Activated CD4-positive, alpha-beta T cell treated with anti-CD3 and anti-CD28 coated beads for 24 hours (primary cell): ENCODE measurements at regions not wholly inside any gene's neighbourhood (a gene's known extent, or its start where the extent isn't known, plus 50 kb on each side); places are given as distances from the start of the nearest gene placed in this dataset.
"Not testable (repeated sequence)": the region's sequence is repeated elsewhere in the genome, so short reads cannot be mapped to it uniquely, and the experiment has no call there.

Experiments
- DNase-seq, 2 donors: peaks; one replicate each; pipeline ENCODE4 v3.0.0-alpha.2; 2020; ENCODE audit warnings: low read depth in 2 of 2

DNA sequence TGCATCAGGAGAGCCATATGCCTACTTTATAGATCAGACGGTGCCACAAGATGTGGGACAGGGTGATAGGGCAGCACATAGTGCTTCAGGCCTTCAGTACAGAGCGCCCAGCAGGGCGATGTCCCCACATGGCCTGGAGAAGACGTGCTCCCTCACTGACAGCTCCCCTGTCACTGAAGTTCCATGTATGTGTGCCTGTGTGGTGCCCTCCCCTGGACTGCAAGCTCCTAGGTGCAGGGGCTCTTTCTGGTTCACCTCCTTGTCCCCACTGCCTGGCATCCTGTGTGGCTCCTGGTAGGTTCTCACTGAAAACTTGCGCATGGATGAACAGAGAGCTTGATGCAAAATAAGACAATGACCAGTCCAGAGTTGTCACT, 233.1 kb downstream of the GADD45G start:
- no peak for DNase-seq

DNA sequence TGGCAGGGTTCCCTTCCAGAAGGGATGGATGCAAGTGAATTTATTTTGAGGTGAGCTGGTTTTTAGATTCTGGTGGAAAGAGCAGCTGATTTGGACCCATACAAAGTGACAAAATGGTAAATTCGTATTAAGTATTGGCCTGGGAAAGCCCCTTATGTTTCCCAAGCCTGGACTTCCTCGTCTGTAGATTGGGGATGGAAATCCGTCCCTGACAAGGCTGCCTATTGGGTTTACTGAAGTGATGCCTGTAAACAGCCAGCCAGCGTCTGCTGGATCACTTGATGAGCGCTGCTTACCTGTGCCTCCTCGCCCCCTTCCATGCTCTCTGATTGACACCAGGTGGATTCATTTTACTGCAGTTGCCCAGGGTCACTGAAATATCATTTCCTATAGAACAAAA, 233.8 kb downstream of the GADD45G start:
- DNase-seq: no peak

DNA sequence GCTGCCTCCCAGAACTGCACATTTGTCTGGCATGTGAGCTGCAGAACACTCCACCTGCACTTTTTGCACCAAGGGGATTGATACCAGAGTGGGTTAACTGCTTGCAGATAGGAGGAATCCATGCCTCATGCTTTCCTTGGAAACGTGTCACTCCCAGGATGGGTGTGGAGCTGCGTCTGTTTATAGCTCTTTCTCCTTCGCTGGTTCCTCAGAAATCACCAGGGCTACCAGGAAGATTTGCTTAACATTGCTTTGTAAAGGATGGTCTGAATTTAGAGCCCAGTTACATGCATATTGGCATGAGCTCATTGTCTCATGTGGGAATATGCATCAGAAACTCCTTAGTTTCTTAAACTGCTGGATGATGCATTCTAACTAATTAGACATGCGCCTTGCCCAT, 234.6 kb downstream of the GADD45G start:
- DNase-seq: no peak

DNA sequence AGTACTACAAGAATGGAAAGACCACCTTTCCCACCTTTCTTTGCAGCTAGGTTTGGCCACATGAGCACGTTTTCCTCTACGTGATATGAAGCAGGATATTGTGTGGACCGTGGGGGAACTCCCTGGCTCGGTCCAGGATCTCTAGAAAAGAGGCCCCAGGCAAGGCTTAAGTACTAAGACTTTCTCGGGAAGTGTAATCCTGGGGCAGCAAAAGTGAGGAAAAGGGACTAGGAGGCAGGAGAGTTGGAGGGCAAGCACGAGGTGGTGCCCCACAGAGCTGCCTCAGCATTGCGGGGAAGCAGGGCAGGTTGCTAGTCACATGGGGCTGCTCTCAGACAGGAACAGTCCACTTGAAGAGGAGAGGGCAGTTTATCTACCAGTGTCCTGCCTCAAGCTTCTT, 235.1 kb downstream of the GADD45G start:
- DNase-seq: no peak

DNA sequence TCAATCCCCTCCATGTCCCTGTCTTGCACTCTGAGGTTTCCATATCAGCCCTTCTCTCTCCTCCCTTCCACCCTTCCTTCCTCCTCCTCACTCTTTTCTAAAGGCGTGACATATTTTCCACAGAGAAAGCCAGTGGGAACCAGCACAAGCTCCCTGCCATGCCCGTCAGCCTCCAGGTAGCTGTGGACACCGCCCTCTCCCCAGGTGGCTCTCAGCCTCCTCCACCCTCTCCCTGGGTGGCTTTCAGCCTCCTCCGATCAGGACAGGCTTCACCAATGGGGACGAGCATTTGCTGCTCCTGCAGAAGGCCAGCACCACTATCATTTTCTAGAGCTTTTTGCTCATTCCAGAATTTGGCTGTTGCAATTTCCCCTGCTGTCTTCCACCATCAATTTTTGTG, 236.6 kb downstream of the GADD45G start:
- no peak for DNase-seq

DNA sequence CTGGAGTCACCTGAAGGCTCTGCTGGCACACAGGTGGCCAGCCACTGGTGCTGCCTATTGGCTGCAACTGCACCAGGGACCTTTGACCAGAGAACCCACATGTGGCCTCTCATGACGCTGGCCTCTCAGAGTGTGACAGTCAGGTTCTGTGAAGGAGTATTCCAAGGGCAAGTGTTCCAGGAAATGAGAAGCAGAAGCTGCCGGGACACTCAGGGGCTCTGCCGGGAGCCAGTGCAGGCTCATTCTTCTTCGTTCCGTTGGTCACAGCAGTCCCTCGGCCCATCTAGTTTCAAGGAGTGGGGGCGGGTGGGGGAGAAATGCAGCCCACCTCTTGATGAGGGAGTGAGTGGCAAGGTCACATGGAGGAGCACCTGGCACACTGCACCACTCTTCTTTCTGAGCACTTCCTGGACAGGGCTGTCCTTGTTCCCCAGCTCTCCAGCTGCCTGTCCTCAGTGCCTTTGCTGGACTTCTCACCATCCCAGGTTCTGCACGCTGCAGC, 237.5 kb downstream of the GADD45G start:
- DNase-seq: no peak

DNA sequence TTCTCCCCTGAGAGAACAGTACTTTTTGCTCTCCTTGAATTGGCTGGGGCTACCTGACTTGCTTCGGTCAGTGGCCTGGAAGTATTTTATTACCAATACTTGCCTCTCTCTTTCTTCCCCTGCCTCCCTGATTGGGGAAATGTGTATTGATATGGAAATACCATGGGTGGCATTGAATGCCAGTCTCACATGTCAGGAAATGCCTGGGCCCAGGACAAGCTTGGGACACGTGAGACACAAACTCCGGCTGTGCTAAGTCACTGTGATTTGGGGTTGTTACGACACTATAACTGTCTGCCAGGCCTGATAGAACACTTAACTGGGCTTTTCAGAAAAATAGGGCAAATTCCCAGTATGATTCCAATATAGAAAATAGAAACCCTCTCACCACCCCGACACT, 238.3 kb downstream of the GADD45G start:
- no peak for DNase-seq

DNA sequence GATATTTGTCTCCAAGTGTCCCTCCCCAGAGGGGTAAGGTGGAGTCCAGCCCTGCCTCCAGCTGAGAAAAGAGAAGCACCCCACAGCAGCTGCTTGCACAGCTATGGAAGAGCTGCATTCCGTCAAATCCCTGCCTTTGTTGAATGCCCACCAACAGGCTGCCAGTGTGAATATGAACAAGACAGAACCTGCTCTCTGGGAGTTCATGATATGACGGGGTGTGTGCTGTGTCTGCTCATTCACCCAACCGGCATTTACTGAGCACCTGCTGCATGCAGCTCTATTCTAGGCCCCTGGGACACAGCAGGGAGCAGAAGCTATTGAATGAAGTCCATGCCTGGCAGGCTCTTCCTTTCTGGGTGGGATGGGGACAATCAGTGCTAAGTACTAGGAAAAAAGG, 238.8 kb downstream of the GADD45G start:
- DNase-seq: no peak

DNA sequence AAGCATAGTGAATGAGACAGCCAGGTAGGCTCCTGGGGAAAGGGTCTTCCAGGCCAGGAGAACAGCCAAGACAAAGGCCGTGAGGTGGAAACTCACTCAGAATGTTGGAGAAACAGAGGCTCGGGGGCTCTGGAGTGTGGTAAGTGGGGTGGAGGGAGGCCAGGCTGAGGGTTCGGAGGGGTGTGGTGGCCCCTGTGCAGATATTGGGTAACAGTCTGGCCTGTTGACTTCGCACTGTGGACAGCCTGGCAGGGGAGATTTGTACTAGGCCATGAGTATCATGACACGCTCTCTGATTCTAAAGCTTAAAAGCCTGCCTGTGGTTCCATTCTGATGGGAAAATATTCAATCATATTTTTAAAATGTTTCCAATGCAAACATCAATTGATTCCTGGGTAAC, 239.3 kb downstream of the GADD45G start:
- no peak for DNase-seq

DNA sequence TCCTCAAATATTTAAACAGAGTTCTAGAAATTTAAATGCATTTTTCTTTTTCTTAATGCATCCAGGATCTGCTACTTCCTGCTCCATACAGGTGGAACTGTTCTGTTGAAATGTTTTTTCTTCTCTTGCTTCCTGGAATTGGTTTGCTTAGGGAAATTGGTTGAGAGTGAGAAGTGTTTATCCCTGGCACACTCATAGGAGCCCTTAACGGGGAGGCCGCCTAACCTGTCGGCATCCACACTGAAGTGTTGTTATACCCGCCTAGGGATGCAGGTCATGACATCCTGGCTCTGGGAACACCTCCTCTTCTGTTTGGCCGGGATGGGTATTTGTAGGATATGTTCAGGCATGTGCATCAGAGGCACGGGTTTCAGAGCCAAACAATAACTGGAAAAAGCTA, 239.7 kb downstream of the GADD45G start:
- no peak for DNase-seq

DNA sequence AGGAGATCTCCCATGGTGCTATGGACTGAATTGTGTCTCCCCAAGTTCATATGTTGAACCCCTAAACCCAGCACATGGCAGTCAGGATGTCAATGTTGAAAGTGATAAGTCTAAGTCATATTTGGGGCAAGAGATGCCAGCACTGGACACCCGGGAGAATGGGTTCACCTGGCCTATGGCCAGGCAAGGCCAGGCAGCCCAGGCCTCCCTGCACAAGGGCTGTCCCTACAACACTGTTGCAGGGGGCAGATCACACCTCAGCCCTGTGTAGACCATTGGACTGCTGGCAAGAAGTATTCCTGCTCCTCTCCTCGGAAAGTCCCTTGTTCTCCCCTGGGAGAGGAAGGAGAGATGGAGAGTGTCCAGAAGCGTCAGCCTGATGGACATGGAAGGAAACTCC, 240.5 kb downstream of the GADD45G start:
- no peak for DNase-seq

DNA sequence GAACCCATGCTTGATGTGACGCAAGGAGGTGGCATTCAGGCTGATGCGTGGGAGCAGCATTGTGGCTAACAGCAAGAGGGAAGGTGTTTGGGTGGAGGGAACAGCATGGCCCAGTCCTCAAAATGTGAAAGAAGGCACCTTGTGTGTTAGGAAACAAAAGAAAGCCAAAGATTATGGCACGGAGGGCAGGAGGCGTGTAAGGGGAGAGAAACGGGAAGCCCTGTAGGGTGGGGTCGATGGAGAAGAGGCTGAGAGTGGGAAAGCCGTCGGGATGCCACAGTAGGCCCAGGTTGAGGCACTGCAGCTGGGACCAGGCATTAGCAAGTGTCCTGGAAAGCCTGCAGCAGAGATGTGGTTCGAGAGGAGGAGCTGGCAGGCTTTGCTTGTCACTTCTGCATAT, 241.1 kb downstream of the GADD45G start:
- no peak for DNase-seq

DNA sequence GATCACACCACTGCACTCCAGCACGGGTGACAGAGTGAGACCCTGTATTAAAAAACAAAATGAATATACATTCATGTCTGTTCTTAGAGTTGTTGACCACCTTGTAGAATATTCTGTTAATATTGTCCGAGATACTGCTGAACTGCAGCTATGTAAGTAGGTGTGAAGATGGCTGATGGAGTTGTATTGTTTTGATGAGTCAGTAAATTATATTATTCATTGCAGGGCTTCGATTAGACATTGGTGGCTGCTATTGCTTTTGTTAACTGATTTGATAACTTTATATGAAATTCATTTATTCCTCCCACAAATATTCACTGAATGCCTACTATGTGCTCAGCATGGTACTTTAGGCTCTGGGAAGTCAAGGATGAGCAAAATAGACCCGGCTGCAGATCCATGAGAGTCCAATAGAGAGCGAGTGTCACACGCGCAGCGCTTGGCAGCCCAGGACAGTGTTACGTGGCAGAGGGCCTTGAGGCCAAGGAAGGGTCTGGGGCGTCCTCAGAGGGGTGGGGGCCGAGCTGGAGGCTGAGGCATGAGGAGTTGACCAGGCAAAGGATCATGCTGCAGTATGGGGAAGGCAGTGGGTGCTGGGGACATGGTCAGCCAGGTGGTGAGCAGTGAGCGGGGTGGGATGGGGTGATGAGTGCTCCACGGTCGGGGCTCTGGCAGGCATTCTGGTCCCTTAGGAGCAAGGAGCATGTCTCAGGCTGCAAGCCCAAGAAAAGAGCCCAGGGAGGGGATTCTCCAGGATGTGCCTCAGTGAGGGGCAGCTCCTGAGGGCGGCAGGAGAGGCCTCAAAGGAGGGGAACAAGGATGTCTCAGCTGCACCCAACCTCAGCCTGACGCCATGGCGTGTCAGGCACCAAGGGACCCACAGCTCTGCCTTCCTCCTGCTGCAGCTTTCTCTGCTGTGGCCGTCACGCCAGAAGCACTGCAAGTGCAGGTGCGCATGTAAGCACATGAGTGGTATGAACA, 243.5 kb downstream of the GADD45G start:
- no peak for DNase-seq

DNA sequence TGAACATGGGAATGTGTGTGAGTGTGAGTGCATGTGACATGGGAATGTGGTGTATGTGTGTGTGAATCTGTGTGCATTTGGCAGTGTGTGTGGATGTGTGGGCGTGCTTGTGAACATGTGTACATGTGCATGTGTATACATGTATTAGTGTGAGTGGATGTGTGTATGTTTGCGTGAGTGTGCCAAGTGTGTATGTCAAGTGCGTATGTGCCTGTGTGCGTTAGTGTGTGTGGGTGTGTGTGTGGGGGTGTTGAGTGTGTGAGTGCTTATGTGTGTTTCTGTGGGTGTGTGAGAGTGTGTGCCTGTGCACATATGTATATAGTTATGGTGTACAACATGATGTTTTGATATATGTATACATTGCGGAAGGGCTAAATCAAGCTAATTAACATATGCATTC, 244.3 kb downstream of the GADD45G start:
- no peak for DNase-seq

DNA sequence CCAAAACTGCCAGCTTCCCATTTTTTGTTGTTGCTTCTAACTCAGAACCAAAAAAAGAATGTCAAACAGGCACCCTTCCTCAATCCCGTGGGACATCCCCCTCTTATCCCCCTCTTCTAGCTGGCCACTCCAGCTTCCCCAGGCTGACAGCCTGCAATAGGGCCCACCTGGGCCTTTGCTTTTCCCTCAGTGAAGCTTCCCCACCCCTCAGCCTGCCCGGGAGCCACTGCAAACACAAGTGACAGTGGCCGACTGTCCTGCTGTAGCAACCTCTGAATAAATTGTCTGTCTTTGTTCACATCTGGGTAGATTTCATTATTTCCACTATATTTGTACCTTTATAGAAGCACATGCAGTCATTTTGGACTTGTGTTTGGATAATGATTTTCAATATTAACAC, 245.3 kb downstream of the GADD45G start:
- no peak for DNase-seq

DNA sequence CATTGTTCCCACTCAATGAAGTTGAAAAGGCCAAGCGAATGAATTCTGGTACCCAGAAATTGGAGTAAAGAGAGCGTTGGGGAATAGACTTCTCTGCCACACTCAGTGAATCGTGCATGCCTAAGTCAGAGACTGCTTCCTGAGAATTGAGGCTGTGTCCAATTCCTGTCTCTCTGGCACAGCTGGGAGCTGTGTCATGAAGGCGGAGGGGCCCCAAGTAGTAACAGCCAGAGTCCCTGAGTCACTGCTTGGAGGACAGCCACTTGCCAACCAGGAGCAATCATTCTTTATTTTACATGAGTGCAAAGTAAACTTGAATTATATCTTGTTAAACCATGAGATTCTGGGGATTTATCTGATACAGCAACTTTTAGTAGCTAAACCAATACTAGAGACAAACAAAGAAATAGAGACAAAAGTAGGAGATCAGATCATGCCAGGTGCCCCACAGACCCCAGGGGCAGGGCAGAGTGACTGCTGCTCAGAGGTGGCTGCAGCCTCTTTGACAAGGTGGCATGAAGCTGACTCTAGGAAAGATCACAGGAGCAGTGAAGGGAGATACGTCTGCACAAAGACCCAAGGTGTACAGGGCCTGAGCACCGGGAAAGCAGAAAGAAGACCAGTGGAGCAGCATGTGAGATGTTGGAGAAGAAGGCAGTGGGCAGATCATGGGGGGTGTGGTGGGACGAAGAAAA, 246.0 kb downstream of the GADD45G start:
- DNase-seq: no peak

DNA sequence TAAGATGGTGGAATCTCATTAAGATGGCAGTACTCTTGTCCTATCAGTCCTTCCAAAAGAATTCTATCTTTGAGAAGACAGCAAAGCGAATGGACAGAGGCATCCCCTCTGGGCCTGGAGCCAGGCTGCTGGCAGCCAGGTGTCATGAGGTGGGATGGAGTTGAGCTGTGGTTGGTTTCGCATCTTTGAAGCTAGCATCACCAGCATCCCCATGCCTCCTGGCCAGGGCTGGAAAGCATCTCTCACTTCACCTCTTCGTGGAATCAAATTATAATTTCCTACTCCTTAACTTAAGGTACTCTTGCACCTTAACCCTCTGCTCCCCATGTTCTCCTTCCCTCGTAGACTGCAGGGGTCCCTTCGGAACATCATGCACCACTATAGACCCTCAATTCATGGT, 248.3 kb downstream of the GADD45G start:
- DNase-seq: no peak

DNA sequence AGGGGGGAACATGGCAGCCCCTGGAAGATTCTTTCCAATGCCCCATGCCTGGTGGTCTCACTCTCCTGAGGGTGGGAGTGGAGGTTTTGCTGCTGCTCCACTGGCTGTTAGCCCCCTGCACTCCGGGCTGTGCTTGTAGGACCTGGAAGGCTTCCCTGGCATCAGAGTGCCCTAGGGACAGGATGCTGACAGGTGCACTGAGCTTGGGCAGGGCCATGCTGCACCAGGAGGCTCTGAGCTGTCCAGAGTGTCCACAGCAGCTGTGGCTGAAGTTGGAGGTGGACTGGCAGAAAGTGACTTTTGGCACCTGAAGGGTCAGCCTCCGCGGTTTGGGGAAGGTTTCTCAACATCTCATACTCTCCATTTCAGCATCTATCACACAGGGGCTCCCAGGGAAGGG, 249.1 kb downstream of the GADD45G start:
- no peak for DNase-seq

DNA sequence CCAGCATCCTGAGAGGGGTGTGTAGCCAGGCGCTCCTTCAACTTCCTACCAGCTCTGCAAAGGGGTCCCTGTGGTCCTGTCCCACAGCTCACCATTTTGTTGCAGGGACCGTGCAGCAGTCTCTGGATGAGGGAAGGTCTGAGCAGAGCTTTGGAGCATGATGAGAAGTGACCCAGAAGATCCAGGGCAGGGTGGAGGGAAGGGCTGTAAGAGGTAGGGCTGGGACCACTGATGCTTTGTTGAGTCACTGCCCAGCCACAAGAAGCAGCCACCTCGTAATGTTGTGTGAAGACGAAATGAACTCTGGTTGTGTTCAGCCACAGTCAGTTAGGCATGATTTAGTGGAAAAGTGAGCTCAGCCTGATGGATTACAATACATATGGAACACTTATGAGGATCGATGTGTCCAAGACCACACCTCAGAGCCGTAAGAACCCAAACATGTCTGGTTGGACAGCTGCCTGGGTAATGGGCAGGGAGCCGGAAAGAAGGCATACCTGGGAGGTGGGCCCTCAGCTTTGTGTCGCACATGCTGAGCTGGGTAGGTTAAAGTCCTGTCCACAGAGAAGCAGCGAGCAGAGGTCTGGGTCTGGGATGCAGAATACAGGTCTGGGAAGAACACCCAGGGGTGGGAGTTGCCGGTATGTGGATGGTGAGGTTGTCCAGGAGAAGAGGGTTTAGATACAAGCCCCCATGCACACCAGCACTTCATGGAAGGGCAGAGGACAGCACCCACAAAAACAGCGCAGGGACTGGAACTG, 250.1 kb downstream of the GADD45G start:
- no peak for DNase-seq

DNA sequence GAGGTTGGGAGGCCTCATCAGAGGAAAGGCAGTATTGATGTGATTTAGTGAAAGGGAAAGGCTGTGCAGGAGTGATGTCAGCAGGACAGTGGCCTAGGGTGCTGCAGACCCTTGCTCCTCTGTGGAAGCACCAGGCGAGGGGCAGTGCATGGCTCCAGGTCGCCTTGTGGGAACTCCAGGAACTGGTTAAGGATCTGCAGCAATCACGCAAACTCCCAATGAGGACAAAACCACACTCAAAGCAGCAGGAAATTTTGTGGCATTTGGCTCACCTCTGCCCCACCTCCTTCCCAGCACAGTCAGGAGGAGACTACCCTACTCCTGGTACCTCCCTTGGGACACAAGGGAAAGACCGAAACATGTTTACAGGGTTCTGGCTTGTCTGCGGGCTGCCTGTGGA, 251.5 kb downstream of the GADD45G start:
- not testable (repeated sequence) for DNase-seq

DNA sequence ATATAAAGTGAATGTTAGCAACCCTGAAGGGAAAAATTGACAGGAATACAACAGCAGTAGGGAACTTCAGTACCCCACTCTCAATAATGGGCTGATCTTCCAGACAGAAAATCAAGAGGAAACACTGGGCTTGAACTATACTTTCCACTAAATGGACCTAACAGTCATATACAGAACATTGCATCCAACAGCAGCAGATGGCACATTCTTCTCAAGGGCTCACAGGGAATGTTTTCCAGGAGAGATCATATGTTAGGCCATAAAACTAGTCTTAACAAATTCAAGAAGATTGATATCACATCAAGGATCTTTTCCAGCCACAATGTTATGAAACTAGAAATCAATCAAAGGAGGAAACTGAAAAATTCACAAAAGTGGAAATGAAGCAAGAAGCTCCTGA, 252.1 kb downstream of the GADD45G start:
- DNase-seq: not testable (repeated sequence)

DNA sequence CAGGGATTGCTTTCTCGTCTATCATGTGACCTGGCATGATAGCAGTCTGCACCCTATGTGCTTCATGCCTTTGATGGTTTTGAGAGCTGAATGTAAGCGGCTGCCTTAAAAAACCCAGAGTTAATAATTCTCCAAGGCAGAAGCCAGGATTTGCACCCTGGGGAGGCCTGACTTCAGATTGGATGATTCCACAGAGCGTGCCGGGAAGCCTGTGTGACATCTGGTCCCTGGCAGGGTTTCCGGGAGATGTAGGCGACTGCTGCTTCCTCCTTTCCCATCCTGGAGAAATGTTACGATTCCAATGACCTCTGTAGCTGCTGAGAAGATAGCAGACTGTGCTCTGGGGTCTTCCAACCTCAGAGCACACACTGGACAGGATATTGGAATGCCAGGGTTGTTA, 255.0 kb downstream of the GADD45G start:
- DNase-seq: not testable (repeated sequence)
